ENCODE measurements at regions not wholly inside any gene's neighbourhood (a gene's known extent, or its start where the extent isn't known, plus 50 kb on each side); places are given as distances from the start of the nearest gene placed in this dataset.

DNA sequence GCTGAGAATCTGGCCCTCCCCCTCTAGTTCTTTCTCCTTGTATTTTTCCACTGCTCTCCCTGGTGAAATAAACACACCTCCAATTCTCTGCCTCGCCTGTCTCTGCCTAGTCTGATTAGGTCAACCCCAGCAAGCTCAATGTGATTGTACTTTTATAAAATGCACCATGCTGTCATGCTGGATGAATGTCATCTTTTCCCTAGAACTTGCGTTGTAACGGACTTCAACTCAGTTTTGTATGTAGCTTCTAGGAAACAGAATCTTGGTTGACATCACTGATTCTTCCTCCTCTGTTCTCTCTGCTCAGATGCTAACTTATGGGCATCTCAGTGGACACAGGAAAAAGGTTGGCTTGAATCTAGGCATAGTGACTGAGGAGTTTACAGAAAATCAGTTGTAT, 261.9 kb upstream of the ISX start:
- no peak overlapping the region for H2AFZ ChIP-seq (ENCODE audit: low read depth)
- no peaks in the 10 kb centered on the region for H3K36me3 ChIP-seq (ENCODE audit: insufficient read depth)
- no peak overlapping the region for H3K4me2 ChIP-seq
- H3K9ac ChIP-seq, result no peak overlapping the region
- H3K27me3 ChIP-seq (ENCODE audit: insufficient read depth, low read depth), result no peaks in the 10 kb centered on the region
- TF ChIP-seq, protein P1, sequence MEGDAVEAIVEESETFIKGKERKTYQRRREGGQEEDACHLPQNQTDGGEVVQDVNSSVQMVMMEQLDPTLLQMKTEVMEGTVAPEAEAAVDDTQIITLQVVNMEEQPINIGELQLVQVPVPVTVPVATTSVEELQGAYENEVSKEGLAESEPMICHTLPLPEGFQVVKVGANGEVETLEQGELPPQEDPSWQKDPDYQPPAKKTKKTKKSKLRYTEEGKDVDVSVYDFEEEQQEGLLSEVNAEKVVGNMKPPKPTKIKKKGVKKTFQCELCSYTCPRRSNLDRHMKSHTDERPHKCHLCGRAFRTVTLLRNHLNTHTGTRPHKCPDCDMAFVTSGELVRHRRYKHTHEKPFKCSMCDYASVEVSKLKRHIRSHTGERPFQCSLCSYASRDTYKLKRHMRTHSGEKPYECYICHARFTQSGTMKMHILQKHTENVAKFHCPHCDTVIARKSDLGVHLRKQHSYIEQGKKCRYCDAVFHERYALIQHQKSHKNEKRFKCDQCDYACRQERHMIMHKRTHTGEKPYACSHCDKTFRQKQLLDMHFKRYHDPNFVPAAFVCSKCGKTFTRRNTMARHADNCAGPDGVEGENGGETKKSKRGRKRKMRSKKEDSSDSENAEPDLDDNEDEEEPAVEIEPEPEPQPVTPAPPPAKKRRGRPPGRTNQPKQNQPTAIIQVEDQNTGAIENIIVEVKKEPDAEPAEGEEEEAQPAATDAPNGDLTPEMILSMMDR (conservative IDR thresholded peaks at IDR 0.05; ENCODE audit: low read depth, low read length), result no peak
- no peak overlapping the region for H3K4me3 ChIP-seq (IDR thresholded peaks at IDR 0.05; ENCODE audit: insufficient read depth, low read depth, low read length)
- H3K4me1 ChIP-seq (ENCODE audit: low read depth, poor library complexity, severe bottlenecking), result no peaks in the 10 kb centered on the region
- H3K79me2 ChIP-seq (ENCODE audit: insufficient read depth, low read depth), result no peaks in the 10 kb centered on the region
- H4K20me1 ChIP-seq (ENCODE audit: insufficient read depth), result no peaks in the 10 kb centered on the region
- no peak overlapping the region for H3K27ac ChIP-seq

GRCh38 chr22:34804604-34805003, 261.4 kb upstream of the ISX start:
- Histone ChIP-seq H4K20me1 (ENCODE audit: insufficient read depth) (no peaks in the 10 kb centered on the region), H3K9ac (no peak overlapping the region), H3K36me3 (ENCODE audit: insufficient read depth) (no peaks in the 10 kb centered on the region)

GRCh38 chr22:34805771-34806170, 260.2 kb upstream of the ISX start:
- Histone ChIP-seq H4K20me1 (ENCODE audit: insufficient read depth) (no peaks in the 10 kb centered on the region), H2AFZ (ENCODE audit: low read depth) (no peak overlapping the region), H3K27me3 (ENCODE audit: insufficient read depth, low read depth) (no peaks in the 10 kb centered on the region), H3K79me2 (ENCODE audit: insufficient read depth, low read depth) (no peaks in the 10 kb centered on the region), H3K4me2 (no peak overlapping the region), H3K4me3 (IDR thresholded peaks at IDR 0.05; ENCODE audit: insufficient read depth, low read depth, low read length) (no peak overlapping the region), H3K9ac (no peak overlapping the region), H3K36me3 (ENCODE audit: insufficient read depth) (no peaks in the 10 kb centered on the region), H3K27ac (no peak overlapping the region), H3K4me1 (ENCODE audit: low read depth, poor library complexity, severe bottlenecking) (no peaks in the 10 kb centered on the region)
- TF ChIP-seq, protein P1 (conservative IDR thresholded peaks at IDR 0.05; ENCODE audit: low read depth, low read length), result no peak

More at GRCh38 chr22:34804604-34805003, 261.4 kb upstream of the ISX start:
- no peak overlapping the region for H3K4me3 ChIP-seq (IDR thresholded peaks at IDR 0.05; ENCODE audit: insufficient read depth, low read depth, low read length)
- H2AFZ ChIP-seq (ENCODE audit: low read depth), result no peak overlapping the region
- TF ChIP-seq, protein P1 (conservative IDR thresholded peaks at IDR 0.05; ENCODE audit: low read depth, low read length), result no peak
- no peak overlapping the region for H3K4me2 ChIP-seq
- no peaks in the 10 kb centered on the region for H3K27me3 ChIP-seq (ENCODE audit: insufficient read depth, low read depth)
- H3K4me1 ChIP-seq (ENCODE audit: low read depth, poor library complexity, severe bottlenecking), result no peaks in the 10 kb centered on the region
- no peak overlapping the region for H3K27ac ChIP-seq
- no peaks in the 10 kb centered on the region for H3K79me2 ChIP-seq (ENCODE audit: insufficient read depth, low read depth)

DNA sequence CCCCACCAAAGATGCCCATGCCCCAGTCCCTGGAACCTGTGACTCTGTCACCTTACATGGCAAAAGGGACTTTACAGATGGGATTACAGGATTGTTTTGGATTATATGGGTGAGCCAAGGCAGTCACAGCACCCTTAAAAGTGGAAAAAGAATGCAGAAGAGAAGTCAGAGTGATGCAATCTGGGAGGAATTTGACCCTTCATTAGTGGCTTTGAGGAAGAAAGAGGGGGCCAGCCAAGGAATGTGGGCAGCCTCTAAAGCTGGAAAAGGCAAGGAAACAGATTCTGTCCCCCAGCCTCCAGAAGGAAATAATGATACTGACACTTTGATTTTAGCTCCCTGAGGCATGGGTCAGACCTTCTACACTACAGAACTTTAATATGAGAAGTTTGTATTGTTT, 257.3 kb upstream of the ISX start:
- Histone ChIP-seq H3K79me2 (ENCODE audit: insufficient read depth, low read depth) (no peaks in the 10 kb centered on the region), H2AFZ (ENCODE audit: low read depth) (no peak overlapping the region), H3K4me3 (IDR thresholded peaks at IDR 0.05; ENCODE audit: insufficient read depth, low read depth, low read length) (no peak overlapping the region), H3K9ac (no peak overlapping the region), H4K20me1 (ENCODE audit: insufficient read depth) (no peaks in the 10 kb centered on the region), H3K4me2 (no peak overlapping the region), H3K4me1 (ENCODE audit: low read depth, poor library complexity, severe bottlenecking) (no peaks in the 10 kb centered on the region), H3K27ac (no peak overlapping the region), H3K36me3 (ENCODE audit: insufficient read depth) (no peaks in the 10 kb centered on the region), H3K27me3 (ENCODE audit: insufficient read depth, low read depth) (no peaks in the 10 kb centered on the region)
- TF ChIP-seq, protein P1 (conservative IDR thresholded peaks at IDR 0.05; ENCODE audit: low read depth, low read length), result no peak

Measured in KMS-11 (cell line).